Testis (tissue), 2 donors: ENCODE measurements at regions not wholly inside any gene's neighbourhood (a gene's known extent, or its start where the extent isn't known, plus 50 kb on each side); places are given as distances from the start of the nearest gene placed in this dataset.

Source experiments
- CTCF ChIP-seq, 3 experiments: fragments of 450-650 bp in 2 of 3; fragments of 200-600 bp in 1 of 3; sonication (generic) in 1 of 3; IDR thresholded peaks; one replicate each; pipeline ENCODE4 v1.5.1; 2016 to 2019; ENCODE audit warnings: antibody characterized with exemption in 3 of 3, mild to moderate bottlenecking in 2 of 3, moderate library complexity in 1 of 3
- POLR2A ChIP-seq: fragments of 450-650 bp; IDR thresholded peaks from one replicate; pipeline ENCODE4 v1.6.1; 2017; ENCODE audit warnings: antibody characterized with exemption, mild to moderate bottlenecking, moderate library complexity

DNA sequence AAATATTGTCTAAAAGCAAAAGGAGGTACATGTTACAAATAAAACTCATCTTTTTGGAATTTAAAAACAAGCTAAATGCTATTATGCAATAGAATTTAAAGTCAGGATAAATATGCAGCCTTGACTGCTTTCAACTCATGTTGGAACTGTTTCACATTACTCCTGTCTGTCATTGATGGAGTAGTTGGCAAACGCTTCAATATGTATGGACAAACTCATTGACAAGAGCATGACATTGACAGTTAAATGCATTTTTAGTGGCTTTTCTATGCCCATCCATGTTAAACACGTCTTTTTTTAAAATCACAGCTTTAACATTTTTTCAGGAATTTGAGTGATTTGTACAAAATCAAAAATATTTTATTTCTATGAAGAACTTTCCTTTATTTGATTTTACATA lies 1560.5 kb downstream of the KCNT2 start:
- TF ChIP-seq CTCF (IDR thresholded peaks at IDR 0.05), result no peak
- TF ChIP-seq POLR2A, result no peak
